NB4 (cell line): ENCODE measurements at regions not wholly inside any gene's neighbourhood (a gene's known extent, or its start where the extent isn't known, plus 50 kb on each side); places are given as distances from the start of the nearest gene placed in this dataset.

Source experiments
- DNase-seq: peaks from one replicate; pipeline ENCODE4 v3.0.0; 2010; ENCODE audit warnings: low read depth
- H3K4me3 ChIP-seq: one replicate; pipeline ENCODE4 v1.5.1; 2011; ENCODE audit warnings: mild to moderate bottlenecking, low read depth, low read length, moderate library complexity
- CTCF ChIP-seq: IDR thresholded peaks from one replicate; pipeline ENCODE4 v1.5.1; 2012; ENCODE audit warnings: low read depth, low read length
- MAX ChIP-seq: IDR thresholded peaks from 2 replicates; pipeline ENCODE4 v1.6.1; 2011; ENCODE audit warnings: low read depth, low read length
- MYC ChIP-seq: IDR thresholded peaks from 2 replicates; pipeline ENCODE4 v1.6.1; 2011; ENCODE audit warnings: low read depth, low read length
- POLR2A ChIP-seq: IDR thresholded peaks from 2 replicates; pipeline ENCODE4 v1.6.1; 2011; ENCODE audit warnings: mild to moderate bottlenecking; ENCODE audit not compliant: insufficient read length; ENCODE audit errors: extremely low read depth

- no peak for DNase-seq
- TF ChIP-seq MYC (no peak), CTCF (no peak), MAX (no peak), POLR2A (no peak)
These were observed 97.1 kb downstream of the RPL27A start for GRCh38 chr11:8779732-8780131.

GRCh38 chr11:8784954-8785353 lies 102.4 kb downstream of the RPL27A start:
- DNase-seq: no peak
- TF ChIP-seq POLR2A: no peak

More at GRCh38 chr11:8779732-8780131, 97.1 kb downstream of the RPL27A start:
- no peak overlapping the region for H3K4me3 ChIP-seq

GRCh38 chr11:8785457-8785856 lies 102.9 kb downstream of the RPL27A start:
- TF ChIP-seq MYC (no peak), MAX (no peak), POLR2A (no peak), CTCF (no peak)
- no peak overlapping the region for H3K4me3 ChIP-seq
- no peak for DNase-seq

More at GRCh38 chr11:8784954-8785353, 102.4 kb downstream of the RPL27A start:
- no peak overlapping the region for H3K4me3 ChIP-seq

GRCh38 chr11:8785998-8786397 lies 103.4 kb downstream of the RPL27A start:
- no peak overlapping the region for H3K4me3 ChIP-seq
- DNase-seq: no peak
- TF ChIP-seq MYC (no peak), POLR2A (no peak), CTCF (no peak), MAX (no peak)

- TF ChIP-seq MYC (no peak), POLR2A (no peak)
- H3K4me3 ChIP-seq: no peak overlapping the region
- no peak for DNase-seq
These were observed 104.3 kb downstream of the RPL27A start for GRCh38 chr11:8786933-8787332.

- H3K4me3 ChIP-seq: no peak overlapping the region
- no peak for DNase-seq
- no peak for TF ChIP-seq MAX
- no peak for TF ChIP-seq POLR2A
- no peak for TF ChIP-seq CTCF
- no peak for TF ChIP-seq MYC
These were observed 104.8 kb downstream of the RPL27A start for GRCh38 chr11:8787372-8787771.

- no peak overlapping the region for H3K4me3 ChIP-seq
- DNase-seq: no peak
- TF ChIP-seq MAX (no peak), MYC (no peak), POLR2A (no peak)
These were observed 106.0 kb downstream of the RPL27A start for GRCh38 chr11:8788616-8789015.
